Peyer's patch (tissue), 4 donors: ENCODE measurements at regions not wholly inside any gene's neighbourhood (a gene's known extent, or its start where the extent isn't known, plus 50 kb on each side); places are given as distances from the start of the nearest gene placed in this dataset.

Experiments
- CTCF ChIP-seq, 6 experiments: fragments of 450-650 bp in 4 of 6; fragments of 200-600 bp in 2 of 6; sonication (generic) in 1 of 6; IDR thresholded peaks; one replicate each; pipeline ENCODE4 v1.5.1; 2017 to 2019; ENCODE audit warnings: antibody characterized with exemption in 6 of 6, mild to moderate bottlenecking in 3 of 6, moderate library complexity in 1 of 6
- POLR2A ChIP-seq, 2 donors: fragments of 450-650 bp; IDR thresholded peaks; one replicate each; pipeline ENCODE4 v1.5.1; 2017; ENCODE audit warnings: antibody characterized with exemption in 2 of 2, mild to moderate bottlenecking in 2 of 2, moderate library complexity in 2 of 2

- TF ChIP-seq CTCF (IDR thresholded peaks at IDR 0.05) (no peak), POLR2A (IDR thresholded peaks at IDR 0.05) (no peak)
Observed at GRCh38 chr17:52947418-52947817, 788.9 kb upstream of the CA10 start.
